ENCODE measurements at regions not wholly inside any gene's neighbourhood (a gene's known extent, or its start where the extent isn't known, plus 50 kb on each side); places are given as distances from the start of the nearest gene placed in this dataset.

DNA sequence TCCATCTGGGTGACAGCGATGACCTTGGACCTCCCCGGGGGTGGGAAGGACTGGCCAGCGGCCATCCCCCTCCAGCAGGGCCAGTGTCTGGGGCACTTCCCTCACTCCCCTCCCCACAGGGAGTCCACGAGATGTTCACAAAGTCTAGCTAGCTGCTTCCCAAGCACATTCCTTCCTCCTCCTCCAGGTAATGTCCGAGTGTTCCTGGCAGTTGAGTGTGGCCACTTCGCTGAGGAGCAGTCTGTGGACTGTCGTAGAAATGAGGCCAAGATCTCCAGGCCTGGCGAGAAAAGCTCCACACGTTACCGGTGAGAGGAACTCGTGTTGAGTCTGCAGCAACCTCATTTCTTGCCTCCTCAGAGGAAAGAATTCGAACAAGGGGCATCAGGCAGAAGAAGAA, 425.5 kb downstream of the BRD1 start:
- no peak overlapping the region for H2AFZ ChIP-seq (ENCODE audit: low read length)
- H3K9me3 ChIP-seq (ENCODE audit: low read length): no peaks in the 10 kb centered on the region
- POLR2A ChIA-PET: no interaction called here
- peaks cover 3 to 65% of the 10 kb centered on the region in 2 experiments; a peak in 3 of 5 replicates for H3K27me3 ChIP-seq (ENCODE audit: control insufficient read depth in 1 of 2, insufficient read depth in 2 of 2, low read length in 2 of 2)
- no peak overlapping the region for H3K9ac ChIP-seq (ENCODE audit: insufficient read depth, low read depth, low read length)
- no peak overlapping the region for H3K4me2 ChIP-seq (ENCODE audit: low read depth, low read length)
- intact Hi-C loops (cut with micrococcal nuclease; ENCODE audit: unreplicated experiment): no loop called here
- no peaks in the 10 kb centered on the region for H3K79me2 ChIP-seq (ENCODE audit: insufficient read depth, low read length)
- no peak overlapping the region for H3K27ac ChIP-seq (ENCODE audit: extremely low read length, insufficient read depth, low read length)
- in situ Hi-C loops (cut with HindIII; ENCODE audit: extremely low pct_ligation_motif_present, low pct_unique_long_range_greater_than_20kb): no loop called here
- FAIRE-seq (no peak), DNase-seq (ENCODE audit: low spot score) (no peak), ATAC-seq (no peak)
- CTCF ChIA-PET (ENCODE audit: low intra/inter-chr PET ratio, low total read pairs): no interaction called here
- BruUV-seq (replicated peaks): no TSS peak
- H4K20me1 ChIP-seq (ENCODE audit: insufficient read depth, low read length): no peaks in the 10 kb centered on the region
- no peaks in the 10 kb centered on the region for H3K4me1 ChIP-seq (ENCODE audit: insufficient read depth, low read length)
- H3K36me3 ChIP-seq (replicated peaks in 1 of 2; ENCODE audit: control insufficient read depth in 1 of 2, insufficient read depth in 2 of 2, low read length in 2 of 2): no peaks in the 10 kb centered on the region
- 23% methylated on average over 12 of the region's 12 CpGs for WGBS (ENCODE audit: low lambda C conversion rate)
- H3K4me3 ChIP-seq (replicated peaks in 1 of 3; ENCODE audit: insufficient read depth in 1 of 3, low read depth in 2 of 3, low read length in 3 of 3): no peak overlapping the region
- TF ChIP-seq CENPT (CRISPR knock-in tag; IDR thresholded peaks at IDR 0.05; ENCODE audit: low read depth) (no peak), ZNF782 (CRISPR knock-in tag; IDR thresholded peaks at IDR 0.05; ENCODE audit: borderline replicate concordance) (no peak), CBX1 (IDR thresholded peaks at IDR 0.05; ENCODE audit: low read depth) (no peak)

DNA sequence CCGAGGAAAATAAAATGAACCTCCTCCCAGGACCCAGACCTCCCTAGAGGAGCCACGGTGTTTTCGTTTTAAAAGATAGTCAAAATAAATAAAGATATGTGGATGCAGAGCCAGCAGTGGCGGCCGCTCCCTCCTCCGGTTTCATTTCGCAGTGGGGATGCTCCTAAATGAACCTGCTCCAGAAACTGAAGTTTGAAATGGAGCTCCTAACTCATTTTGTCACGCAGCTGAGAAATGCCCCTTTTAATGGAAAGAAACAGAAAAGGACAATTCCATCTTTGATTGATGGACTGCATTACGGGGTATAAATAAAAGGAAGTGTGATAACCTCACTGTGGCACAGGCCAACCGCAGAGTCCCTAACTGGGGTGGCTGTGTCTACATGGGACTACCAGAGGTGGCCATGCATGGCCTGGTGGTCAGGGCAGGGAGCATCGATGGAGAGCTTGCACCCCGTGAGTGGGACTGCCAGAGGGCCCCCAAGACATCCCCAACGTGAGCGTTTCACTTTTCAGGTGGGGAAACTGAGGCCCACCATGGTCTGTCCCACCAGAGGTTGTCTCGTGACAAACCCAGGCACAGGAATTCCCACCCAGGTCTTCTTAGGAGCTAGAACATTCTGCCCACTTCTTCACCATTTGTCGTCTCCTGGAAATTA, 426.6 kb downstream of the BRD1 start:
- ATAC-seq: no peak
- Histone ChIP-seq H3K9ac (ENCODE audit: insufficient read depth, low read depth, low read length) (no peak overlapping the region), H4K20me1 (ENCODE audit: insufficient read depth, low read length) (no peaks in the 10 kb centered on the region), H3K4me1 (ENCODE audit: insufficient read depth, low read length) (no peaks in the 10 kb centered on the region), H3K27me3 (ENCODE audit: control insufficient read depth in 1 of 2, insufficient read depth in 2 of 2, low read length in 2 of 2) (peaks cover 3 to 65% of the 10 kb centered on the region in 2 experiments; a peak in 3 of 5 replicates), H3K79me2 (ENCODE audit: insufficient read depth, low read length) (no peaks in the 10 kb centered on the region), H2AFZ (ENCODE audit: low read length) (no peak overlapping the region), H3K36me3 (replicated peaks in 1 of 2; ENCODE audit: control insufficient read depth in 1 of 2, insufficient read depth in 2 of 2, low read length in 2 of 2) (no peaks in the 10 kb centered on the region), H3K27ac (ENCODE audit: extremely low read length, insufficient read depth, low read length) (no peak overlapping the region), H3K4me3 (replicated peaks in 1 of 3; ENCODE audit: insufficient read depth in 1 of 3, low read depth in 2 of 3, low read length in 3 of 3) (no peak overlapping the region), H3K9me3 (ENCODE audit: low read length) (no peaks in the 10 kb centered on the region), H3K4me2 (ENCODE audit: low read depth, low read length) (no peak overlapping the region)
- ChIA-PET CTCF (ENCODE audit: low intra/inter-chr PET ratio, low total read pairs) (no interaction called here), POLR2A (no interaction called here)
- DNase-seq (ENCODE audit: low spot score): no peak
- no peak for FAIRE-seq
- 18% methylated on average over 11 of the region's 16 CpGs for WGBS (ENCODE audit: low lambda C conversion rate)
- TF ChIP-seq ZNF607 (CRISPR knock-in tag; IDR thresholded peaks at IDR 0.05; ENCODE audit: borderline replicate concordance): no peak
- BruUV-seq (replicated peaks): no TSS peak
- intact Hi-C loops (cut with micrococcal nuclease; ENCODE audit: unreplicated experiment): no loop called here
- in situ Hi-C loops (cut with HindIII; ENCODE audit: extremely low pct_ligation_motif_present, low pct_unique_long_range_greater_than_20kb): no loop called here

Data from HepG2 (cell line).